H4 (cell line): ENCODE measurements at regions not wholly inside any gene's neighbourhood (a gene's known extent, or its start where the extent isn't known, plus 50 kb on each side); places are given as distances from the start of the nearest gene placed in this dataset.
"Not testable (repeated sequence)": the region's sequence is repeated elsewhere in the genome, so short reads cannot be mapped to it uniquely, and the experiment has no call there.

Experiments
- DNase-seq: peaks from one replicate; pipeline ENCODE4 v3.0.0-alpha.2; 2015; ENCODE audit warnings: low spot score

- DNase-seq: no peak
These were observed 258.5 kb upstream of the ADGRL2 start for GRCh38 chr1:81542196-81542595.

- no peak for DNase-seq
These were observed 260.5 kb upstream of the ADGRL2 start for GRCh38 chr1:81540216-81540615.

- no peak for DNase-seq
These were observed 271.7 kb upstream of the ADGRL2 start for GRCh38 chr1:81529014-81529413.

GRCh38 chr1:81525085-81525484, 275.6 kb upstream of the ADGRL2 start:
- no peak for DNase-seq

GRCh38 chr1:81519987-81520386, 280.7 kb upstream of the ADGRL2 start:
- no peak for DNase-seq

GRCh38 chr1:81517987-81518386, 282.7 kb upstream of the ADGRL2 start:
- DNase-seq: no peak

DNA sequence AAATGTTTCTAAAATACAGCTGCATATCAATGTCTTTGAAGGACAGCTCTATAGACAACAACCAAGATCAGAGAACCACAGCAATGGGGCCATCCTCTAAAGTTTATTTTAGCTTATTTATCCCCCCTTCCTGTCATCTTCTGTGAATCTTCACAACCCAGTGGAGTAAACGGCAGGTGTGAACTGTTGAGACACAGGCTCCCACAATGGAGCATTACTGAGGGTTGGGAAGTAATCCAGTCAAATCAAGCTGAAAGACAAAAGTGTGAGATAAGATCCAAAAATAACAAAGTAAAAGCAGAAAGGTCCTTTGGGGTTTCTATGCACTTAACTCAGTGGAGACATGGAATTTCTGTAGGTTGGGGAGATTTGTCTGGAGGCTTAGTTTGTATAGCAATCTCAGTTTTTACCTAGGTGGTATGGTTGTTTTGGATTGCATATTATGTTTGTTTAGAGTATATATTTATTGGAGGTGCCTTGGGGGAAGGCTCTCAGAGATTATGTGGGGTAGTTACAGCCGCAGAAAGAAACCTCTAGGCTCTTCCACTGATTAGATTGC, 286.9 kb upstream of the ADGRL2 start:
- no peak for DNase-seq

- no peak for DNase-seq
These were observed 288.3 kb upstream of the ADGRL2 start for GRCh38 chr1:81512252-81513003.

GRCh38 chr1:81511281-81511680, 289.5 kb upstream of the ADGRL2 start:
- DNase-seq: no peak

DNA sequence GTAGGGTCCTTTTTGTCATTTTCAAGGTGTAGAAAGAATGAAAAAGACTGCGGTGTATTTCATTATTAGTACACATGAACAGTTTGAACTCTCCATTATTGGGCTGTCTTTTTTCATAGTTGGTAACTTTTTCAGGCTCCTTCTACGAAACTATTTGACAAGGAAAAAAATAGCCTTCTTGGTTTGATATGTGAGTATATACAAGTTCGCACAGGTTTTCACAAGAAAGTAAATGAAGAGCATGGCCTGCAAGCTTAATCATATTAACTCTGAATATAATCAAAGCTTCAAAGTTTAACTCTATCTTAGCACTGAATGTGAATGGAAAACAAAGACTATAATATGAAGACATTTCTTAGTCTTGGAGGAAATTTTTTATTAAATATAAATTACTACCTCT, 290.0 kb upstream of the ADGRL2 start:
- no peak for DNase-seq

DNA sequence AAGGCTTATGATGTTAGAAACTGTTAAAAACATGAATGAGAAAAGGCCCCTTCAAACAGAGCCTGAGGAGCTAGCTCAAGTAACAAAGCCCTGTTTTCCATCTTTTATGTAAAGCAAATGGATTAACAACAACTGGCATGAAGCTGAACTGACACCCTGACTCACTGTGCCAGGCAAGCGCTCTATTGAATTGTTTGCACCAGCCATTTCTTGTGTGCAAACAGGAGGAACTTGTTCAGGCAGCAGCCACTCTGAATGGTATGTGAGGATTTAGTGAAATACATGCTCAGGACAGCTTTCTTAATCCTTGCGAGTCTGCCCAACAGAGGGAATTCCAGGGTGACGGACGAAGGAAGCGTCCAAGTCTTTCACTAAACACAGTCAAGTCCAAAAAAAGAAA, 291.1 kb upstream of the ADGRL2 start:
- no peak for DNase-seq

DNA sequence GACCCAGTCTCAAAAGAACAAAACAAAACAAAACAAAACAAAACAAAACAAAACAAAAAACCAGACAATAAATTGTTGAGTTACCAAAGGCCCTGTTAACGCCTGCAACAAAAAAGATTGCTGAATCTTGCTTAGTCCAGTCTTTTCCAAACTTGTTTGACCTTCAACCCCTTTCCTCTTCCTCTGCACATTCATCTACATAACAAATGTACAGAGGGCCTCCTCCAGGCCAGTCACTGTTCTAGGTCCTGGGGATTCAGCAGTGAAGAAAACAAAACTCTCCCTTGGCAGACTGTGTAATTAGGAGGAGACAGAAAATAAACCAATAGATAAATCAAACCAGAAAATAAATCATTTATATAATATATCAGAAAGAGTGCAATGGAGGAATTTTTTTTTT, 294.0 kb upstream of the ADGRL2 start:
- no peak for DNase-seq

GRCh38 chr1:81505831-81506230, 294.9 kb upstream of the ADGRL2 start:
- no peak for DNase-seq

DNA sequence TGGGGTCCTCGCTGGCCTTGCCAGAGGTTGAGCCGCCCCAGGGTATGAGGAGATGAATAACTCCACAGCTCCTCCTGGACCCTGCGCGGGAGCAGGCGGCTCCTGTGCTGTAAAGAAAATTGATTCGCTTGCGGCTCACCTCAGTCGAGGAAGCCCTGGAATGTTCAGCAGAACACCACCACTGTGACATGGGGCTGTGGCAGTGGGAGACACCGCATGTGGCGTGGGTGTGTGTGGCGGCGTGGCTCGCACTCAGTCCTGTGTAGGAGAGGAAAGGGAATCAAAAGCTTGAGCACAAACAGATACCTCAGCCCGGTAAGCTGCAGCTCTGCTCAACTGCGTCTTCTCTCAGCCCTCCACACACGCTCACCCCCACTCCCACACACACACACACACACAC, 295.9 kb upstream of the ADGRL2 start:
- DNase-seq: not testable (repeated sequence)

GRCh38 chr1:81502705-81503104, 298.0 kb upstream of the ADGRL2 start:
- not testable (repeated sequence) for DNase-seq

DNA sequence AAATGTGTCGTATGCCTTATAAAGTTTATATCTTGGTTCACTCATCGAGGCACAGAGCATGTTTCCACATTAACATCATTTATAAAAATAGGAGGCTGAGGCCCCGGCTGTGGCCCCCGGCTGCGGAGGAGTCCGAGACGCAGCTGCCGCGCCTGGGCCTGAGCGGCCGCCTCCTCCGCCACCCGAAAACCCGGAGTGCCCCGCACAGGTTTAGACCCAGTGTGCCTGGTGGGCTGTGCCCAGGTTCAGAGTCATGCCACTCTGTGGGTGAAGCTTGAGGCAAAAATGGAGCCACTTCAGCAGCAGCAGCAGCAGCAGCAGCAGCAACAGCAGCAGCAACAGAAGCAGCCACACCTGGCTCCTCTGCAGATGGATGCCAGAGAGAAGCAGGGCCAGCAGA, 299.2 kb upstream of the ADGRL2 start:
- not testable (repeated sequence) for DNase-seq

DNA sequence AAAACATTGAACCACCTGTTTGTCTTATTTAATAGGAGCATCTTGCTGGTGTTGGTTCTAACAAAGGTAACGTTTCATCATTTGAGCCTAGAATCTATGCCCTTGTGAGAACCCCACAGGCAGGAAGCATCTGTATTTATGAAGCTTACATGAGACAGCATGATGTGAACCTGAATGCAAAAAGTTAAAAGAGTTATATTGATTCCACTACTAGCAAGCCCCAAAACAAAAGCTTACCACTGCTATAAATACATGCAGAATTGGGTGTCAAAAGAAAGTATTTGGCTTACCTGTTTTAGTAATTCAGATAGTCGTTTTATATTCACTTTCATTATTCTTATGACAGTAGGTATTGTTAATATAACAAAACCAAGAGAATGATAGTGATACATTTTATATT, 301.2 kb upstream of the ADGRL2 start:
- DNase-seq: no peak

- no peak for DNase-seq
These were observed 302.0 kb upstream of the ADGRL2 start for GRCh38 chr1:81498471-81499462.

- no peak for DNase-seq
These were observed 304.4 kb upstream of the ADGRL2 start for GRCh38 chr1:81496349-81496748.

DNA sequence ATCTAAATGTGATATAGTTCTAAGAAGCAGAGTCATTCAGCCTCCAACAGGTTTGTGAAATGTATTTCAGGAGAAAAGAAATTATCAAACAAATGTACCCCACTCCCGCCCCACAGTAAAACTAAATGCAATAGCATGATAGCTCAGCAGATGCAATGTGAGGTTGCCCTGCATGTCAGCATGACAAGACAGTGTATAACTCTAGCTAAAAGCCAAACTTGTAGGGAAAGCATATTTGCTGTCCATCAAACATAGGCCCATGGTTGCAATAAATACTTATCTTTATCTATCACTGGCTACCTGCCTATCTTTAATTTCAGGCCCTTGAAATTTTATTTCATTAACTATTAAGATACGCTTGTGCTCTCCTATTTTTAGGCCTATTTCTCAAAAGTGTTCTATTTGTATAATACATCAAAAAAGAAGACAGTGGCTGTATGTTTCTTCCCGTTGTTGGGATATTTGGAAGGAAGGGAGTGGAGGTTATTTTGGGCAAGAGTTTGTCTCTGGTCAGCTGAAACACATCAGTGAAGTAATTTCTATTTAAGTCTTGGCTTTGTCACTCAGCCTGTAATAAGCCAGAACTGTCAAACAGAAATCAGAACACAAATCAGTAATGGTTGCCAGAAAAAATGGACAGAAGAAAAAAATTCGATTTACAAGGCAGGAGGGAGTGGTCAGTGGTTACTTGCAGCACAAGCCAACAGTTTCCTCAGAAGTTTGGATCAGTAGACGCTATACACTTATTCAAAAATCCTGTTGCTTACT, 307.4 kb upstream of the ADGRL2 start:
- no peak for DNase-seq

DNA sequence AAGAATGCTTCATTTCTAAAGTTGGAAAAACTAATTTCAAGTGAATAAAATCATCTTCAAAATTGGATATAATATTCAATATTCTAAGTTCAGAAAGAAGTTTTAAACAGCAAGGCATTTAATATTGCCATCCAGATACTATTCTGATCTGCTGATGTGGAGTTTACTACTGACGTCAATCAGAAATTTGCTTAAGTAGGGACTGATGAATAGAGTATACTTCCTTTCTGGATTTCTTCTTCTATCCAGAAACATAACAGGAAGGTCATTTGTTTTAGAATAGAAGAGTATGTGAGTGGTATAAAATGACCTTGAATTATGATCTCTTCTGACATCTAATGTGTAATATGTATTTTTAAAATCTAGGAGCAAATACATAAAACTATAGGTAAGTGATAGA, 308.1 kb upstream of the ADGRL2 start:
- DNase-seq: no peak

DNA sequence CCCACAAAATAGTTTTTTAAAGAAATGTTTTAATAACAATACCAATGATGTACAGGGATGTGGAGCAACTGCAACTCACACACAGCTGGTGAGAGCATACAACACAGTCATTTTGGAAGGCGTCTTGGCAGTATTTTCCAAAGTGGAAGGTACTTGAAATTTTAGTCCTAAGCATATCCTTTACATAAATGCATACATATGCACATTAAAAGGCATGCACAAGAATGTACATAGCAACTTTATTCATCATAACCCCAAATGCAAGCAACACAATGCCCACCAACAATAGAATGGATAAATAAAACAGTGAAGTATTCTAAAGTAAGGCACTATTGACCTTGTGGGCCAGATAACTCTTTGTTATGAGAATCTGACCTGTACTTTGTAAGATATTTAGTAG, 310.1 kb upstream of the ADGRL2 start:
- no peak for DNase-seq
